Neural progenitor cell (in vitro differentiated cells): ENCODE measurements at regions not wholly inside any gene's neighbourhood (a gene's known extent, or its start where the extent isn't known, plus 50 kb on each side); places are given as distances from the start of the nearest gene placed in this dataset.

Source experiments
- CTCF ChIP-seq: fragments of 200-600 bp; sonication (generic); IDR thresholded peaks from 2 replicates; pipeline ENCODE4 v1.5.1; 2017; ENCODE audit warnings: antibody characterized with exemption, mild to moderate bottlenecking
- EZH2 ChIP-seq: fragments of 200-600 bp; sonication (generic); IDR thresholded peaks from 2 replicates; pipeline ENCODE4 v1.6.1; 2017; ENCODE audit warnings: antibody characterized with exemption, mild to moderate bottlenecking, moderate library complexity
- EZH2phosphoT487 ChIP-seq: fragments of 200-600 bp; sonication (generic); IDR thresholded peaks from 2 replicates; pipeline ENCODE4 v1.6.1; 2017; ENCODE audit warnings: antibody characterized with exemption

- TF ChIP-seq CTCF (no peak), EZH2 (no peak), EZH2phosphoT487 (no peak)
Measured at GRCh38 chr2:198975779-198976178, 482.0 kb downstream of the SATB2 start.
